ENCODE measurements at regions not wholly inside any gene's neighbourhood (a gene's known extent, or its start where the extent isn't known, plus 50 kb on each side); places are given as distances from the start of the nearest gene placed in this dataset.

- Histone ChIP-seq H3K36me3 (ENCODE audit: control insufficient read depth in 2 of 3, insufficient read depth in 3 of 3, low read length in 3 of 3) (no peaks in the 10 kb centered on the region), H3K9me3 (ENCODE audit: control insufficient read depth in 2 of 3, insufficient read depth in 1 of 3, low read length in 3 of 3) (no peaks in the 10 kb centered on the region), H3K4me3 (ENCODE audit: low read length in 3 of 3) (no peak overlapping the region), H3K27ac (ENCODE audit: low read depth in 2 of 2, low read length in 2 of 2) (no peak overlapping the region), H3K9ac (ENCODE audit: low read length in 3 of 3) (no peak overlapping the region), H3K4me1 (ENCODE audit: control insufficient read depth in 2 of 3, insufficient read depth in 2 of 3, low read depth in 1 of 3, low read length in 3 of 3) (no peaks in the 10 kb centered on the region), H3K27me3 (ENCODE audit: control insufficient read depth, insufficient read depth, low read length) (no peaks in the 10 kb centered on the region)
- TF ChIP-seq CTCF (IDR thresholded peaks at IDR 0.05; ENCODE audit: borderline replicate concordance, extremely low read depth, insufficient read depth), result no peak
- intact Hi-C loops (cut with DNase I), result no loop called here
- FAIRE-seq, result no peak
- DNase-seq, result no peak
Measured at GRCh38 chr1:213391445-213391844, 340.4 kb downstream of the RPS6KC1 start.

- intact Hi-C loops (cut with DNase I), result no loop called here
- DNase-seq (no peak), FAIRE-seq (no peak)
- no peaks in the 10 kb centered on the region for H3K27me3 ChIP-seq (ENCODE audit: control insufficient read depth, insufficient read depth, low read length)
- H3K9me3 ChIP-seq (ENCODE audit: control insufficient read depth in 2 of 3, insufficient read depth in 1 of 3, low read length in 3 of 3), result no peaks in the 10 kb centered on the region
- H3K9ac ChIP-seq (ENCODE audit: low read length in 3 of 3), result no peak overlapping the region
- H3K27ac ChIP-seq (ENCODE audit: low read depth in 2 of 2, low read length in 2 of 2), result no peak overlapping the region
- H3K4me1 ChIP-seq (ENCODE audit: control insufficient read depth in 2 of 3, insufficient read depth in 2 of 3, low read depth in 1 of 3, low read length in 3 of 3), result no peaks in the 10 kb centered on the region
- TF ChIP-seq CTCF (IDR thresholded peaks at IDR 0.05; ENCODE audit: borderline replicate concordance, extremely low read depth, insufficient read depth), result no peak
- H3K36me3 ChIP-seq (ENCODE audit: control insufficient read depth in 2 of 3, insufficient read depth in 3 of 3, low read length in 3 of 3), result no peaks in the 10 kb centered on the region
- H3K4me3 ChIP-seq (ENCODE audit: low read length in 3 of 3), result no peak overlapping the region
Measured at GRCh38 chr1:213393860-213394259, 342.8 kb downstream of the RPS6KC1 start.

GRCh38 chr1:213394837-213395236 lies 343.8 kb downstream of the RPS6KC1 start:
- no peak for TF ChIP-seq CTCF (IDR thresholded peaks at IDR 0.05; ENCODE audit: borderline replicate concordance, extremely low read depth, insufficient read depth)
- intact Hi-C loops (cut with DNase I), result no loop called here
- Histone ChIP-seq H3K4me1 (ENCODE audit: control insufficient read depth in 2 of 3, insufficient read depth in 2 of 3, low read depth in 1 of 3, low read length in 3 of 3) (no peaks in the 10 kb centered on the region), H3K9ac (ENCODE audit: low read length in 3 of 3) (no peak overlapping the region), H3K4me3 (ENCODE audit: low read length in 3 of 3) (no peak overlapping the region), H3K27ac (ENCODE audit: low read depth in 2 of 2, low read length in 2 of 2) (no peak overlapping the region), H3K9me3 (ENCODE audit: control insufficient read depth in 2 of 3, insufficient read depth in 1 of 3, low read length in 3 of 3) (no peaks in the 10 kb centered on the region), H3K27me3 (ENCODE audit: control insufficient read depth, insufficient read depth, low read length) (no peaks in the 10 kb centered on the region), H3K36me3 (ENCODE audit: control insufficient read depth in 2 of 3, insufficient read depth in 3 of 3, low read length in 3 of 3) (no peaks in the 10 kb centered on the region)
- FAIRE-seq (no peak), DNase-seq (peak in 1 of 5 donors; percentile 15)

- Histone ChIP-seq H3K27me3 (ENCODE audit: control insufficient read depth, insufficient read depth, low read length) (no peaks in the 10 kb centered on the region), H3K9me3 (ENCODE audit: control insufficient read depth in 2 of 3, insufficient read depth in 1 of 3, low read length in 3 of 3) (no peaks in the 10 kb centered on the region), H3K4me1 (ENCODE audit: control insufficient read depth in 2 of 3, insufficient read depth in 2 of 3, low read depth in 1 of 3, low read length in 3 of 3) (no peaks in the 10 kb centered on the region), H3K36me3 (ENCODE audit: control insufficient read depth in 2 of 3, insufficient read depth in 3 of 3, low read length in 3 of 3) (no peaks in the 10 kb centered on the region), H3K4me3 (ENCODE audit: low read length in 3 of 3) (no peak overlapping the region), H3K27ac (ENCODE audit: low read depth in 2 of 2, low read length in 2 of 2) (no peak overlapping the region), H3K9ac (ENCODE audit: low read length in 3 of 3) (no peak overlapping the region)
- intact Hi-C loops (cut with DNase I), result no loop called here
- TF ChIP-seq CTCF (IDR thresholded peaks at IDR 0.05; ENCODE audit: borderline replicate concordance, extremely low read depth, insufficient read depth), result no peak
- FAIRE-seq (no peak), DNase-seq (no peak)
Measured at GRCh38 chr1:213397638-213398037, 346.6 kb downstream of the RPS6KC1 start.

Measured in kidney (tissue), 13 donors.